Stomach (tissue), 4 donors: ENCODE measurements at regions not wholly inside any gene's neighbourhood (a gene's known extent, or its start where the extent isn't known, plus 50 kb on each side); places are given as distances from the start of the nearest gene placed in this dataset.

Experiments
- CTCF ChIP-seq, 7 experiments: fragments of 450-650 bp in 4 of 7; fragments of 200-600 bp in 3 of 7; sonication (generic) in 3 of 7; IDR thresholded peaks; one replicate each; pipeline ENCODE4 v1.5.1; 2016 to 2019; ENCODE audit warnings: antibody characterized with exemption in 7 of 7, control low read depth in 2 of 7, mild to moderate bottlenecking in 1 of 7
- EP300 ChIP-seq: sonication (generic); formaldehyde crosslinking; IDR thresholded peaks from one replicate; pipeline ENCODE4 v1.6.1; 2017; ENCODE audit warnings: antibody characterized with exemption
- POLR2A ChIP-seq, 4 donors: fragments of 450-650 bp; IDR thresholded peaks; one replicate each; pipeline ENCODE4 v1.6.1; 2016; ENCODE audit warnings: antibody characterized with exemption in 4 of 4, control low read depth in 2 of 4, mild to moderate bottlenecking in 1 of 4, moderate library complexity in 1 of 4
- POLR2AphosphoS5 ChIP-seq, 3 donors: sonication (generic); formaldehyde crosslinking; IDR thresholded peaks; one replicate each; pipeline ENCODE4 v1.6.1; 2016; ENCODE audit warnings: antibody characterized with exemption in 3 of 3

GRCh38 chr4:181971973-181972372 is 271.2 kb upstream of the TENM3 start:
- no peak for TF ChIP-seq POLR2A (IDR thresholded peaks at IDR 0.05)
- TF ChIP-seq CTCF (IDR thresholded peaks at IDR 0.05): no peak
- no peak for TF ChIP-seq EP300
- TF ChIP-seq POLR2AphosphoS5 (IDR thresholded peaks at IDR 0.05): no peak
